GM19372 (cell line): ENCODE measurements at regions not wholly inside any gene's neighbourhood (a gene's known extent, or its start where the extent isn't known, plus 50 kb on each side); places are given as distances from the start of the nearest gene placed in this dataset.
A peak's percentile ranks its signal among the peaks of the same experiment; 100 is the strongest.

Experiments
- ATAC-seq: cut with Tn5 transposase; IDR thresholded peaks from one replicate; pipeline ENCODE4 v1.9.1; 2021; ENCODE audit warnings: mild to moderate bottlenecking, low read depth, moderate library complexity; ENCODE audit not compliant: unreplicated experiment

DNA sequence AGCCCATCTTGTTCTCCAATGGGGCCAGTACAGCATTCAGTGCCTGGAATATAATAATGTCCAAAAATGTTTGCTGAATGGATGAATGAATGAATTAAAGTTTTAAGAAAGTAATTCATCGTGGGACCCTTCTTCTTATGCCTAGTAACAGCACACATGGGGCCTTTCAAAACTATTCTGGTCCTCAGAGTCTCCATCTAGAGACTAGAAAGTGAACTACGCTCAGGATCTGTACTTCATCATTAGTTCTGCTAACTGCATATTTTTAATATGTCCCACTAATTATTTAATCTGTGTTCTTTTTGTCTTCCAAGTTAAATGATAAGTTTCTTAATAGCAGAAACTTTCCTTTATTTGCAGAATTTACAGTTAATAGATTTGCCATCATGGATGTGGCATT is 172.5 kb downstream of the SMAD2 start:
- no peak for ATAC-seq

- no peak for ATAC-seq
These were observed 174.0 kb downstream of the SMAD2 start for GRCh38 chr18:47756364-47757016.

DNA sequence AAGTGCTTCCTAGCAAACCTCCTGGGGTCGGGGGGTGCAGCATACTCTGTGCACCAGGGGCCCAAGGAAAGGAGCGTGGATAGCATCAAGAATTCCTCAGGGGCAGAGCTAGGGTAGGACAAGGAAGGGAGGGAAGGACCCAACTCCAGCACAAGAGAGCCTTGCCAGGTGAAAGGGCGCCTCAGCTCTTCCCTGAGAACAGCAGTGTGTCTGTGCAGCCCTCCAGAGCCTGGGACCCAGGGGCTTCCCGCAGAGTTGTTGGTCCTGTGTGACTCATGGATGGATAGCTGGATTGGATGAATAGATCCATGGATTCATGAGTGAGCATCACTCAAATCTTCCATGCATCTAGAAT is 175.4 kb downstream of the SMAD2 start:
- no peak for ATAC-seq

- ATAC-seq, result no peak
These were observed 176.0 kb downstream of the SMAD2 start for GRCh38 chr18:47754311-47755101.

DNA sequence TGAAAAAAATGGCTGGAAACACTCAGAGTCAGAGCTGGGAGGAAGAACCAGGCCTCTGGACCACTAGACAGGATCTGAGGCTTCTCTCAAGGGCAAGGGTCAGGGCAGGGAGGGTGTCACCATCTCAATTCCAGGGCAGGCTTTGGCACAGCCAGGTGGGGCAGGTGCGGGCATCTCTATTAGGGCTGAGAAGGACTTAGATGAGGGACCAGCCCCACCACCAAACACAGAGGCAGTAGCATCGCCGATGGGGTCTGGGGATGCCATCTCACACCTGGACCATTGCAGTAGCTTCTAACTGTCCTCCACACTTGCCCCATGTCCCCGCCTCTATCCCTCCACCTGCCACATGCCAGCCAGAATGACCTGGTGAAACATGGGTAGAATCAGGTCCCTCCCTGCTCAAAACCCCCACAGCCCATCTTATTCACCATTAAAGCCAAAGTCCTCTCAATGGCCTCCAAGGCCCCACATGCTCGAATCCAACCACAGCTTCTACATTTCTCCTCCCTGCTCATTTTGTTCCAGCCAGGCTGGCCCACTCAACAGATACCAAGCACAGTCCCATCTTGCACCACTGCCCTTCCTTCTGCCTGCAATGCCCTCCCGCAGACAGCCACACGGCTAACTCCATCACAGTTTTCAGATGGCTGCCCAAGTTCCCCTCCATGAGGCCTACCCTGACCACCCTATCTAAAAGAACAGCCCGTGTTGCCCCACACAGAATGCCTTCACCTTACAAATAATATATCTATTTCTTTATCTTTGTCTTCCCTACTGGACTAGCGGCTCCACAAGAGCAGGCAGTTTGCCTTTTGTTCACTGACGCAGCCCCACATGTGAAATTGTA is 177.4 kb downstream of the SMAD2 start:
- ATAC-seq, result no peak

DNA sequence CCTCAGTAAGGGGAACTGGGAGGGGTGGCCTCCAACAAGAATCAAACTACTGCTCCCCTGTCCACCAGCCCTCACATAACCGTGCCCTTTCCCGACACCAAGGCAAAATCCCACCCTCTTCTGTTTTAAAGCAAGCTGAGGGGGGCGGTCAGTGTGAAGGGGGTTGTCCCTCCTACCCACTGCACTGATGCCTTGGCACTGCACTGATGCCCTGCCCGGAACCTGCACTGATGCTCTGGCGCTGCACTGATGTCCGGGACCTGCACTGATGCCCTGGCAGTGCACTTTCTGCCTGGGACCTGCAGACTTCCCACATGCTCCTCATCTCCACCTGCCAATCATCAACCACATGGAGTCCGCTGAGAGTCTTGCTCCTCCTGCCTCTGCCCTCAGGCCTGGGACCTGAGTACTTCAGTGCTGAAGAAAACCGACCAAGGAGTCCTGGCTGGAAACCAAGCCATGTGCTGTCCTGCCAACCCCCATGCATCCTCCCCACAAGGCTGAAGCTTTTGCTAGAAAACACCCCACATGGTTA is 179.5 kb downstream of the SMAD2 start:
- ATAC-seq, result no peak

- no peak for ATAC-seq
These were observed 180.9 kb downstream of the SMAD2 start for GRCh38 chr18:47749600-47749973.

- ATAC-seq, result peak; percentile 85
These were observed 181.4 kb downstream of the SMAD2 start for GRCh38 chr18:47748847-47749599.

GRCh38 chr18:47748093-47748796 is 182.2 kb downstream of the SMAD2 start:
- no peak for ATAC-seq

- no peak for ATAC-seq
These were observed 183.1 kb downstream of the SMAD2 start for GRCh38 chr18:47747260-47747795.

- ATAC-seq, result no peak
These were observed 183.8 kb downstream of the SMAD2 start for GRCh38 chr18:47746615-47747014.

GRCh38 chr18:47745227-47745626 is 185.2 kb downstream of the SMAD2 start:
- ATAC-seq, result no peak

GRCh38 chr18:47737956-47738355 is 192.5 kb downstream of the SMAD2 start:
- ATAC-seq, result no peak

- ATAC-seq, result no peak
These were observed 193.1 kb downstream of the SMAD2 start for GRCh38 chr18:47737198-47737830.

- ATAC-seq, result no peak
These were observed 193.9 kb downstream of the SMAD2 start for GRCh38 chr18:47736376-47737140.

DNA sequence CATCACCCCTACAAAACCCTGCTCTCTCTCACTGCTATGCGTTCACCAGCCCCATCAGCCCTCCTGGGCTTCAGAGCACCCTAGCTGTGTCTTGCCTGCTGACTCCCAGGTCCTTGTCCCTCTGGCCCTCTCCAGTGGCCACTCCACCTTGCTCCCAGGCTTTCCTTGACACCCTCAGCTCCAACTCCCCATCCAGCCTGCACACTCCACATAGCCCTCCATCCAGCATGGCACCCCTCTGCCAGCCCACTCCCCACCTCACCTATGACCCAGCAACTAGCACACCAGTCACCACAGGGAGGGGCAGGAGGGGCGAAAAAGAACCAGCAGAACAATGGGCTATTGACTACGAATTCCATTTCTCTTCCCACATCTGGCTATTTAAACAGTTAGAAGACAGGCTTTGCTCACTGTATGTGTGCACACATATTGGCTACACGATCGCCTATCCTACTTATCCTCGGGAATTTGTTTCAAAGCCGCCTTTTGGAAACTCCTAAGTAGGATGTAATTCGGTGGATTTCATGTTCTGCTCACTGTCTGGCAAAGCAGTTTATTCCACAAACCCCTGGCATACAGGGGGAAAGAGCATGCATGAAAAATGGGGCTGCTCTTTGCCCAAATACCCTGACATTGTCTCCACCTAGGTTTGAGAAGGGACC is 195.3 kb downstream of the SMAD2 start:
- ATAC-seq, result no peak

GRCh38 chr18:47731276-47731675 is 199.2 kb downstream of the SMAD2 start:
- no peak for ATAC-seq

DNA sequence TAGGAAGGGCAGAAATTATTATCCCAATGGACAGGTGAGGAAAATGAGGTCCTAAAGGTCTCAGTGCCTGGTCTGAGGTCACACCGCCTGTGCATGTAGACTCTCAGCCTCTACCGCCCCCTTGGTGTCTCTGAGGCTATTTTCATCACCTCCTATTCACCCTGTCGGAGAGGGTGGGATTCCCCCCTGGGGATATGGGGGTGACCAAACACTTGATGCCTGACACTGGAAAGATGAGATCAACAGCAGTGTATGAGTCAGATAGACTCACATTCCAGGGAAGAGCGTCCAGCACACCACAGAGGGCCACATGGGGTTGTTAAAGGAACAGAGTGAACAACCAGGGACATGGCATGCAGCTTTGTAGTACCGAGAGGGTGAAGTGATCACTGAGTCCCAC is 199.7 kb downstream of the SMAD2 start:
- no peak for ATAC-seq
